ENCODE measurements at regions not wholly inside any gene's neighbourhood (a gene's known extent, or its start where the extent isn't known, plus 50 kb on each side); places are given as distances from the start of the nearest gene placed in this dataset.
A peak's percentile ranks its signal among the peaks of the same experiment; 100 is the strongest.
"Not testable (repeated sequence)": the region's sequence is repeated elsewhere in the genome, so short reads cannot be mapped to it uniquely, and the experiment has no call there.

DNA sequence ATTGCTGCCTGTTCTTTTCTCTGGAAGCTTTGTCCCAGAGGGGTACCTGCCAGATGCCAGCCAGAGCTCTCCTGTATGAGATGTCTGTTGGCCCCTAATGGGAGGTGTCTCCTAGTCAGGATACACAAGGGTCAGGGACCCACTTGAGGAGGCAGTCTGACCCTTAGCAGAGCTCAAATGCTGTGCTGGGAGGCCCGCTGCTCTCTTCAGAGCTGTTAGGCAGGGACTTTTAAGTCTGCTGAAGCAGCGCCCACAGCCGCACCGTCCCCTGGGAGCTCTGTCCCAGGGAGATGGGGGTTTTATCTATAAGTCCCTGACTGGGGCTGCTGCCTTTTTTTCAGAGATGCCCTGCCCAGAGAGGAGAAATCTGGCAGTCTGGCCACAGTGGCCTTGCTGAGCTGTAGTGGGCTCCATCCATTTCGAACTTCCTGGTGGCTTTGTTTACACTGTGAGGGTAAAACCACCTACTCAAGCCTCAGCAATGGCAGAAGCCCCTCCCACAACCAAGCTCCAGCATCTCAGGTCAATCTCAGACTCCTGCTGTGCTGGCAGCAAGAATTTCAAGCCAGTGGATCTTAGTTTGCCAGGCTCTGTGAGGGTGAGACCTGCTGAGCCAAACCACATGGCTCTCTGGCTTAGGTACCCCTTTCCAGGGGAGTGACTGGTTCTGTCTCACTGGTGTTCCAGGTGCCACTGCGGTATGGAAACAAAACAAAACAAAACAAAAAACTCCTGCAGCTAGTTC is 134.4 kb upstream of the KCTD3 start:
- in situ Hi-C loops (cut with HindIII; ENCODE audit: low pct_unique_long_range_greater_than_20kb, low sequenced_read_pairs); DNase-seq (ENCODE audit: low read depth, low spot score): not testable (repeated sequence)

DNA sequence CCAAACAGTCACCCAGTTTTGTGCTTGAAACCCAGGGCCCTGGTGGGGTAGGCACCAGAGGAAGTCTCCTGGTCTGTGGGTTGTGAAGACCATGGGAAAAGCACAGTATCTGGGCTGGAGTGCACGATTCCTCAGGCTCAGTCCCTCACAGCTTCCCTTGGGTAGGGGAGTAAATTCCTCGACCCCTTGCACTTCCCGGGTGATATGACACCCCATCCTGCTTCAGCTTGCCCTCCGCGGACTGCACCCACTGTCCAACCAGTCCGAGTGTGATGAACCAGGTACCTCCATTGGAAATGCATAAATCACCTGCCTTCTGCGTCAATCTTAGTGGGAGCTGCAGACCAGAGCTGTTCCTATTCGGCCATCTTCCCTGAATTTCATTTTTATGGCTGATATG is 133.9 kb upstream of the KCTD3 start:
- in situ Hi-C loops (cut with HindIII; ENCODE audit: low pct_unique_long_range_greater_than_20kb, low sequenced_read_pairs): no loop called here
- no peak for DNase-seq (ENCODE audit: low read depth, low spot score)

DNA sequence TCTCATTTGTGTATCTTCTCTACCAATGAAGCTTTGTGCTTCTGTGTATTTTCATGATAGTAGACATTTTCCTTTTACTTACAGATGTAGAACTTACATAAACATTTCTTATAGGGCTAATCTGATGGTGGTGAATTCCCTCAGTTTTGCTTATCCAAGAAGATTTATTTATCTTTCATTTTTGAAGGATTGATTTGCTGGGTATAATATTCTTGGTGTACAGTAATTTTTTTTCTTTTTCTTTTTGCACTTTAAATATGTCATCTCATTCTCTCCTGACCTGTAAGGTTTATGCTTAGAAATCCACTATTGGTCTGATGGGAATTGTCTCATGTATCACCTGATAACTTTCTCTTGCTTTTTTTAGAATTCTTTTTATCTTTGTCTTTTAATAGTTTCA is 127.6 kb upstream of the KCTD3 start:
- DNase-seq (ENCODE audit: low read depth, low spot score): no peak
- in situ Hi-C loops (cut with HindIII; ENCODE audit: low pct_unique_long_range_greater_than_20kb, low sequenced_read_pairs): no loop called here

DNA sequence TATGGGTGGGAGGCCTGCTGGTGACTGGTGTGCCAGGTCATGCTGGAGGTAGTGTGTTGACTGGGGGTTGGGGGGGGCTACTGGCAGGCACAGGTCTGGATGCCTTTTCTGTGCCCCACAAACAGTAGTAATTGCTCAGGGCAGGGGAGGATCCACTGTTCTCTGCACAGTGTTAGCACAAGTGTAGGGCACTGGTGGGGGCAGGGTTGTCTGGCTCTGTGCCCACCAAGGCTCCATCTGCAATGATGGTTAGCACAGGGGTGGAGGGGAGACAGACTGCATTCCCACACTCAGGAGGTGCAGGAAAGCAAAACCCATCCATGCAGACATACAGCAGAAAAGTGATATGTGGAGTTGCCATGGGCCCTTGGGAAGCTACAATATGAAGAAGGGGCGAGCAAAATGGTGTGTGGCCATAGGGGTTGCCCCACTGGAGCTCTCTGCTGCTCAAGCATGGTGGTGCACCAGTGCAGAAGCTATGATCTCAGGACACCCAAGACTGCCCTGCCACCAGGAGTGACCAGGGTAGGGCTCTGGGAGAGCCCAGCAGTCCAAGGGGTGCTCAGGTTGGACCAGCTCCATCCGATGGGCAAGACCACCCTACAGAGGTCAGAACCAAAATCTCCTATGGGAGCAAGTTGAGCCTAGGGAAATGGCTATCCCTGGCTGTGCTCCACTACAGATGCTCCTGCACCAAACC is 122.2 kb upstream of the KCTD3 start:
- DNase-seq (ENCODE audit: low read depth, low spot score): no peak
- in situ Hi-C loops (cut with HindIII; ENCODE audit: low pct_unique_long_range_greater_than_20kb, low sequenced_read_pairs): no loop called here

DNA sequence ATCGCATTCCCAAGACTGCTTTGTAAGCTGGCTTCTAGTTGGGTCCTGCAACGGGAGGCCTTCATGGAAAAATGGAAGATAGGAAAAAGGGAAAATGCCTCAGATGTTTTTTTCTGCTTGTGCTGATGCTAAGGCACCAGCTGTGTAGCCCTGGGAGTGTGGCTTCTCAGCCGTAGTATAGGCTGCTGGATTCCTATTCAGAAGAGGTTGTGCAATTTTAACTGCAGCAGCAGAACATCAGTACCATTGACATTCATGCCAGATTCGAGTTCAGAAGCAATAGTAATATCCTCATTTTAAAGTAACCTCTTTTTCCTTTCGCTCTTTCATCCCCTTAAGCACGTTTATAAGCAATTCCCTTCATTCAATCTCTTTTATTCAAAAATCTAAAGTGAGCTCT is 119.1 kb upstream of the KCTD3 start:
- in situ Hi-C loops (cut with HindIII; ENCODE audit: low pct_unique_long_range_greater_than_20kb, low sequenced_read_pairs); DNase-seq (ENCODE audit: low read depth, low spot score): not testable (repeated sequence)

DNA sequence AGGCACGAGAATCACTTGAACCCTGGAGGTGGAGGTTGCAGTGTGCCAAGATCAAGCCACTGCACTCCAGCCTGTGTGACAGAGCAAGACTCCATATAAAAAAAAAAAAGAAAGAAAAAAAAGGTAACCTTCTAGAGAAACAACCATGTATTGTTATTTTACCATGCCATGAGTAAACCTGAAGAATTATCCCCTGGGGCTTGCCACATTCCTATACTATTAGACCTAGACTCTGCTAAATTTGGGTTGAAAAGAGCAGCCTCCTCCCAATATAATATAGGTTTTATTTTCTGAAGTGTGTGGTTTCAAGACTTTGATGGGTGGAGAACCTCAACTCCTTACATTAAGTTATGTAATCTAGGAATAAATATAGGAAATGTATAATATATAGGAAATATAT is 118.0 kb upstream of the KCTD3 start:
- in situ Hi-C loops (cut with HindIII; ENCODE audit: low pct_unique_long_range_greater_than_20kb, low sequenced_read_pairs); DNase-seq (ENCODE audit: low read depth, low spot score): not testable (repeated sequence)

DNA sequence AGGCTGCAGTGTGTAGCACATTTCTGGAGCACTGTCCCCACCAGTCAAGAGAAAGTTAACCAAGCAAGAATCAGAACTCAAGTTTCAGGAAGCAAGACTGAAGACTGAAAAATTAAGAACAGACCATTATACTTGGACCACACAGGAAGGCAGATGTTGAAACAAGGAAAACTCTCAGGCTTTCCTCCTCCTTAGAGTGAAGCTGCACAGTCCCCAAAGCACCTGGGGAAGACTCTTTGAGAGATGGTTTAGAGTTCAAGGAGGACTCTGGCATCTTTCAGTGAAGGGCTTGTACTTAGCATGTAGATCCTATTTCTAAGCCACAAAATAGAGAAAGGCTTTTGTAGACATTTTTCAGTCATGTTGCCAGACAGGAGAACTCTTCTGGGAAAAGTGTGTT is 113.7 kb upstream of the KCTD3 start:
- DNase-seq (ENCODE audit: low read depth, low spot score): no peak
- in situ Hi-C loops (cut with HindIII; ENCODE audit: low pct_unique_long_range_greater_than_20kb, low sequenced_read_pairs): no loop called here

DNA sequence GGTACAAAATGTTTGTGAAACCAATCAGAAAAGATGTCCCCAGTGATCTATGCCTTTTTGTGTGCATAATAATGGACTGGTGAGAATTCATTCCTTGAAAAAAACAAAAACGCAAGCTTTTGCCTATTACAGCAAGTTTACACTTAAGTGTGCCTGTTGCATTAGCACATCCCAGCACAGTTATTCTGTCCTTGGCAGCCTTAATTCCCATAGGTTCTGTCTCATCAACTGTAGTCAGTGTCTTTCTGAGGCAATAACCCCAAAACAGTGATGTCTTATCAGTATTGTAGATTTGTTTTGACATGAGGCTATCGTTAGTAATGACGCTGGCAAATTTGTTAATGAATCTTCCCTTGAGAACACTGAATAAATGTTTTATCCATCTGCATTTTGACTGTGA is 109.9 kb upstream of the KCTD3 start:
- DNase-seq (ENCODE audit: low read depth, low spot score): no peak
- in situ Hi-C loops (cut with HindIII; ENCODE audit: low pct_unique_long_range_greater_than_20kb, low sequenced_read_pairs): no loop called here

DNA sequence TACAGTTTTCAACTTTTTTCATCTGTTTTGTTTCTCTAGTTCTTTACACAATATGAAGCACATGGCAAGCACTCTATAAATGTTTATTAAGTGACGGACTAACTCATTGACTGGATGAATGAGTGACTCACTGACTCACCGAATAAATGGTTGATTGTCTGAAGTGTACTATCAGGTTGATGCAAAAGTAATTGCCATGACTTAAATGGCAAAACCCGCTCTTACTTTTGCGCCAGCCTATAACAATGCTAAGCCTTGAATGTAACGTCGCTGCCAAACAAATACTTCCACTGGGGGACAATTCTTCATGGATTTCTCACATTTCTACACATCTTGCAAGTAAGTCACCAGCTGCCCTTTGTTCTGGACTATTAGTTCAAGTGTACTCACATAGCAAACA is 109.0 kb upstream of the KCTD3 start:
- peak; percentile 35 for DNase-seq (ENCODE audit: low read depth, low spot score)
- in situ Hi-C loops (cut with HindIII; ENCODE audit: low pct_unique_long_range_greater_than_20kb, low sequenced_read_pairs): no loop called here

DNA sequence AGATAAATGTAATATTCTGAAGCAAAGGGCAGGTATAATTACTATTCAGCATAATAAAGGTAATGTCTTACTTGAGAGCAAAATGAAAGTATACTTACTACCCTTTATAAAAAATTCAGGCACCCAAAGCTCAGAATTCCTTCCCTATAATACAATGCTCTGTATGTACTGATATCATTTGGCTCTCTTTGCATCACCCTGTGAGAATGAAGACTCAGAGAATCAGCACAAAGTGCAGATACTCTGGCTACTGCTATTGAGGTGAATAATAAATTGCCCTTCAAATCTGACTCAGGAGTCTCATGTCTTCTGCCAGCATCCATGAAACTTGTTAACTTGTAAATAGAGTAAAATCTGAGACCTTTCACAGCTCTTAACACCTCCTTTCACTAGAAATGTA is 108.5 kb upstream of the KCTD3 start:
- DNase-seq (ENCODE audit: low read depth, low spot score): no peak
- in situ Hi-C loops (cut with HindIII; ENCODE audit: low pct_unique_long_range_greater_than_20kb, low sequenced_read_pairs): no loop called here

DNA sequence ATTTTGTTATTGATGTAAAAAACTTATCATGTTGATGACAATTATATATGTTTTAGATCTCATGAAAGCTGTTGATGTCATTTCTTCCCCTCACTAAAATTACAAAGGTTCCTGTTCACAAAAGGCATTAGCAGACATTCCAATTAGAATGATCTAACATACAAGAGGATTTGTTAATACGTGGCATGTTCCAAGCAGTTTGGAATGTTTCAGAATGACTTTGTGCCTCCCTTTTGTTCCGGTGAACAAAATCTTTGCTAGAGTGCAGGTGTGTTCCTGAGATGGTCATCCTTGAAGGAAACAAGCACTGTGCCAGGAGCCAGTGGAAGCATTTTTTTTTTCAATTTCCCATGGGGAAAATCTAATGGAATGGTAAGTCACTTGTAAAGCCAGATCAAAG is 108.0 kb upstream of the KCTD3 start:
- in situ Hi-C loops (cut with HindIII; ENCODE audit: low pct_unique_long_range_greater_than_20kb, low sequenced_read_pairs): no loop called here
- no peak for DNase-seq (ENCODE audit: low read depth, low spot score)

DNA sequence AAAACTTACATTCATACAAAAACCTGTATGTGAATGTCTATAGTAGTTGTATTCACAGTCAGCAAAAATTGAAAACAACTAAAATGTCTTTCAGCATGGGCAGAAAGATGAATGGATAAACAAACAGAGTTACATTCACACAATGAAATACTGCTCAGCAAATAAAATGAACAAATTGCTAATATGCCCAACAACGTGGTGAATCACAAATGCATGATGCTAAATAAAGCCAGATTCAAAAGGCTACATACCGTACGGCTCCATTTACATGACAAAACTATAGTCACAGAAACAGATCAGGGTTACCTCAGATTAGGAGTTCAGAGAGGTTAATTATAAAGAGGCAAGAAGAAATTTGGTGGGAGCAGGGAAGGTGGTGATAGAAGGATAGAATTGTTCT is 100.7 kb upstream of the KCTD3 start:
- in situ Hi-C loops (cut with HindIII; ENCODE audit: low pct_unique_long_range_greater_than_20kb, low sequenced_read_pairs): no loop called here

DNA sequence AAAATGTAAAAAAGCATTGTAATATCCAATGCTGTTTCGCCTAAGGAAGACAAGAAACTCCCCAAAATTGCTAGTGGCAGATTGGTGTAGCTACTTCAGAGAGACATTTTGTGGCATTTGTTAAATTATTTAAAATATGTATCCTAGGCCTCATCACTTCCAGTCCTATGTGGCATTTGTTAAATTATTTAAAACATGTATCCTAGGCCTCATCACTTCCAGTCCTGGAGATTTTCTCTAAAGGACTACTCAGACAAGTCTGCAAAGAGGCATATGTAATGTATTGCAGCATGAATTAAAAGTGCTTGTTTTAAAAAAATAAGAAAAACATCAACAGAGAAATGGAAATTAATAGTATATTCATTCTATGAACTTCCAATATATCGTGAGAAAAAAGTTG is 95.6 kb upstream of the KCTD3 start:
- DNase-seq (ENCODE audit: low read depth, low spot score): no peak
- in situ Hi-C loops (cut with HindIII; ENCODE audit: low pct_unique_long_range_greater_than_20kb, low sequenced_read_pairs): no loop called here

More for the DNA sequence above, 100.7 kb upstream of the KCTD3 start:
- no peak for DNase-seq (ENCODE audit: low read depth, low spot score)

DNA sequence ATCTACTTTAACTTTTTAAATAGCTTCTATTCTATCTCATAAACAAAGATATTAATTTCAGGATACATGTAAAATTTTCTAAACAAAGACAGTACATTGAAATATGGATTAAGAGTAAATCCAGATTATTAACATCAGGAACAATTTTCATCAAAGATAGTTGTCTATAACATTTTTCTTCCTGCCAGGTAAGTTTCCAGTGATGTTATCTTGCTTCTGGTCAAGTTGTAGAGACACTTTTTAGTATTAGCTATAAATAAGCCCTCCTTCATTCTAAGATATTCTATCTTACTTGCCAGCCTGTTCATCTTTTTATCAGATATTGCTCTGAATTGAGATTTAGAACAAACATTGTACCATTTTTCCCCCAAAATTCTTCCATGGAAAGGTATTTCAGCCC is 94.4 kb upstream of the KCTD3 start:
- no peak for DNase-seq (ENCODE audit: low read depth, low spot score)
- in situ Hi-C loops (cut with HindIII; ENCODE audit: low pct_unique_long_range_greater_than_20kb, low sequenced_read_pairs): no loop called here

DNA sequence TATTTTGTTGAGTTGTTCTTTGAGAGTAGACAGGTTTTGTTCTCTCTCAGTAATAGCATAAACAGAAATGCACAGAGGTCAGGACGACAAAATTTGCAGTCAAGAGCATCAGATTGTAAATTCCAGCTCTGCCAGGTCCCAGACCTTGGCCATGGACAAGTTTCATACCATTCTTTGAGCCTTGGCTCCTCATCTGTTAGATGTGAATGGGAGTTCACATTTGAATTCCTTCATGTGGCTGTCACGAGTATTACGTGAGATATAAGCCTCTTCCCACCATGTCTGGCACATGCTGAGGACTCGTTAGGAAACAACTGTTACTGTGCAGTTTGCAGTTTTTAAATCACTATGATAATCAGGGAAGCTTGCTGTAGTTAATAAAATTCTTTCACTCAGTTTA is 93.2 kb upstream of the KCTD3 start:
- DNase-seq (ENCODE audit: low read depth, low spot score): peak; percentile 25
- in situ Hi-C loops (cut with HindIII; ENCODE audit: low pct_unique_long_range_greater_than_20kb, low sequenced_read_pairs): no loop called here

DNA sequence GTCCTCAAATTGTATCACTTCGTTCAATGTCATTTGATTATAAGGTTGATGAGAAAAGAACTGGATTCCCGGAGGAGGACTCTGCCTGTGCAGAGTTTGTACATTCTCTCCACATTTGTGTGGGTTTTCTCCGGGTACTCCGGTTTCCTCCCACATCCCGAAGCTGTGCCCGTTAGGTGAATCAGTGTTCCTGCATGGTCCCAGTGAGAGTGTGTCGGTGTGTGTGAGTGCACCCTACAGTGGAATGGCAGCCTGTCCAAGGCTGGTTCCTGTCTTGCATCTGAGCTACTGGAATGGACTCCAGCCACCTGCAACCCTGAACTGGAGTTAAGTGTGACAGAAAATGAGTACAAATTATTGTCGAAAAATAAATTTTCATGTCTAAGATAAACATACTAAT is 92.2 kb upstream of the KCTD3 start:
- no peak for DNase-seq (ENCODE audit: low read depth, low spot score)
- in situ Hi-C loops (cut with HindIII; ENCODE audit: low pct_unique_long_range_greater_than_20kb, low sequenced_read_pairs): no loop called here

DNA sequence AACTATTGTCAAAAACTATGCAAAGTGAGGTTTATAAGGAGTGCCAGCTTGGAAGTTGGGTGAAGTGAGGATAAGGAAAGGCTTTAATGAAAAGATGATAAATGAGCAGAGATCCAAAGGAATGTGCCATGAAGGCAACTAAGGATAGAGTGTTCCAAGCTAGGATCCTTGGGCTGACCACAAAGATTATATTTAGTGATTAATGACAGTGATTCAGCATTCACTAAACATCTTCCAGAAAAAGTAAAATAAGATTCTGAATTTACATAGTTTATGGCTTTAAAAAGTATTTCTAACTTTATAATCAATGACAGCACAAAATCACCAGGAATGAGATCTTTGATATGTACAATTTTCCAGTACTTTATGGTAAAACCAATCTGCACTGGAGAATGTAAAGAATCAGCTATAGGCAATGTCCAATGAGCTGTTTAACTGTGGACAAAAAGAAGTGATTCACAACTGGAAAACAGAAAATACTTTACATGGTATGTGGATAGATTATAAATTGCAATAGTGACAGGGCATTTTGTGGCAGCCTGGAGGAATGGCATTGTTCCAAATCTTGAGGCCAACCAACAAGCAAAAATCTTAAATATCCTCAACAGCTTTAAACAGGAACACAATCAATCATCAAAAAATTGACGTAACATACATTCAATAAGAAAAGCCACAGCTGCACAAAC is 91.2 kb upstream of the KCTD3 start:
- DNase-seq (ENCODE audit: low read depth, low spot score): no peak
- in situ Hi-C loops (cut with HindIII; ENCODE audit: low pct_unique_long_range_greater_than_20kb, low sequenced_read_pairs): no loop called here

DNA sequence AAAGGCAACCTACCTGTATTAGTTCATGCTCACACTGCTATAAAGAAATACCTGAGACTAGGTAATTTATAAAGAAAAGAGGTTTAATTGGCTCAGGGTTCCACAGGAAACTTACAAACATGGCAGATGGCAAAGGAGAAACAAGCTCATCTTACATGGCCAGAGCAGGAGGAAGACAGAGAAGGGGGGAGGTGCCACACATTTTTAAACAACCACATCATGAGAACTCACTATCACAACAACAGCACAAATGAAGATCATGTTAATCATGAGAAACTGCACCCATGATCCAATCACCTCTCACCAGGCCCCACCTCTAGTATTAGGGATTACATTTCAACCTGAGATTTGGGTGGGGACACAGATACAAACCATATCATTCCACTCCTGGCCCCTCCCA is 90.6 kb upstream of the KCTD3 start:
- in situ Hi-C loops (cut with HindIII; ENCODE audit: low pct_unique_long_range_greater_than_20kb, low sequenced_read_pairs): no loop called here
- no peak for DNase-seq (ENCODE audit: low read depth, low spot score)

DNA sequence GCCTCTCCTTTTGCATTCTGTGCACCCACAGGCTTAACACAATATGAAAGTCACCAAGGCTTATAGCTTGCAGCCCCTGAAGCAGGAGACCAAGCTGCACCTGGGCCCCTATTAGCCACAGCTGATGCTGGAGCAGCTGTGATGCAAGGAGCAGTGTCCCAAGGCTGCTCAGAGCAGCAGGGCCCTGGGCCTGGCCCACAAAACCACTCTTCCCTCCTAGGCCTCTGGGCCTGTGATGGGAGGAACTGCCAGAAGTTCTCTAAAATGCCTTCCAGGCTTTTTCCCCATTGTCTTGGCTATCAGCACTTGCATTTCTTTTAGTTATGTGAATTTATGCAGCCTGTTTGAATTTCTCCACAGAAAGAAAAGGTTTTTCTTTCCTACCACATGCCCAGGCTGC is 89.5 kb upstream of the KCTD3 start:
- DNase-seq (ENCODE audit: low read depth, low spot score): no peak

More for the DNA sequence above, 89.5 kb upstream of the KCTD3 start:
- in situ Hi-C loops (cut with HindIII; ENCODE audit: low pct_unique_long_range_greater_than_20kb, low sequenced_read_pairs): no loop called here
